Esophagus muscularis mucosa (tissue), 3 donors: ENCODE measurements at regions not wholly inside any gene's neighbourhood (a gene's known extent, or its start where the extent isn't known, plus 50 kb on each side); places are given as distances from the start of the nearest gene placed in this dataset.

Source experiments
- POLR2A ChIP-seq: fragments of 450-650 bp; IDR thresholded peaks from one replicate; pipeline ENCODE4 v1.6.1; 2017; ENCODE audit warnings: antibody characterized with exemption, moderate library complexity, mild to moderate bottlenecking, low read depth
- TF ChIP-seq, protein P1 (sequence below), 3 experiments: fragments of 200-600 bp in 2 of 3; fragments of 450-650 bp in 1 of 3; sonication (generic) in 2 of 3; IDR thresholded peaks; one replicate each; pipeline ENCODE4 v1.5.1; 2017 to 2019; ENCODE audit warnings: antibody characterized with exemption in 3 of 3, mild to moderate bottlenecking in 2 of 3, moderate library complexity in 1 of 3

- TF ChIP-seq POLR2A = no peak
- TF ChIP-seq, protein P1, sequence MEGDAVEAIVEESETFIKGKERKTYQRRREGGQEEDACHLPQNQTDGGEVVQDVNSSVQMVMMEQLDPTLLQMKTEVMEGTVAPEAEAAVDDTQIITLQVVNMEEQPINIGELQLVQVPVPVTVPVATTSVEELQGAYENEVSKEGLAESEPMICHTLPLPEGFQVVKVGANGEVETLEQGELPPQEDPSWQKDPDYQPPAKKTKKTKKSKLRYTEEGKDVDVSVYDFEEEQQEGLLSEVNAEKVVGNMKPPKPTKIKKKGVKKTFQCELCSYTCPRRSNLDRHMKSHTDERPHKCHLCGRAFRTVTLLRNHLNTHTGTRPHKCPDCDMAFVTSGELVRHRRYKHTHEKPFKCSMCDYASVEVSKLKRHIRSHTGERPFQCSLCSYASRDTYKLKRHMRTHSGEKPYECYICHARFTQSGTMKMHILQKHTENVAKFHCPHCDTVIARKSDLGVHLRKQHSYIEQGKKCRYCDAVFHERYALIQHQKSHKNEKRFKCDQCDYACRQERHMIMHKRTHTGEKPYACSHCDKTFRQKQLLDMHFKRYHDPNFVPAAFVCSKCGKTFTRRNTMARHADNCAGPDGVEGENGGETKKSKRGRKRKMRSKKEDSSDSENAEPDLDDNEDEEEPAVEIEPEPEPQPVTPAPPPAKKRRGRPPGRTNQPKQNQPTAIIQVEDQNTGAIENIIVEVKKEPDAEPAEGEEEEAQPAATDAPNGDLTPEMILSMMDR (IDR thresholded peaks at IDR 0.05) = no peak
Observed at GRCh38 chr2:188682838-188683237, 291.3 kb upstream of the COL3A1 start.
